ENCODE measurements at regions not wholly inside any gene's neighbourhood (a gene's known extent, or its start where the extent isn't known, plus 50 kb on each side); places are given as distances from the start of the nearest gene placed in this dataset.

- 67% methylated on average over 2 of the region's 2 CpGs for WGBS
- no peak for DNase-seq (ENCODE audit: low spot score)
- H3K4me3 ChIP-seq (ENCODE audit: low read depth in 1 of 3, low read length in 3 of 3): no peak overlapping the region
These were observed 182.5 kb downstream of the NDFIP2 start for GRCh38 chr13:79663435-79663834.

GRCh38 chr13:79662882-79663281, 181.9 kb downstream of the NDFIP2 start:
- Histone ChIP-seq H3K9ac (ENCODE audit: low read depth in 1 of 2, low read length in 2 of 2) (no peak overlapping the region), H3K27me3 (ENCODE audit: control insufficient read depth in 4 of 4, insufficient read depth in 4 of 4, low read length in 3 of 4) (no peaks in the 10 kb centered on the region), H3K36me3 (ENCODE audit: control insufficient read depth in 4 of 4, insufficient read depth in 3 of 4, low read depth in 1 of 4, low read length in 3 of 4) (no peaks in the 10 kb centered on the region), H3K4me1 (ENCODE audit: control insufficient read depth in 4 of 4, insufficient read depth in 4 of 4, low read length in 3 of 4) (no peaks in the 10 kb centered on the region), H3K9me3 (ENCODE audit: control insufficient read depth in 4 of 4, low read length in 3 of 4) (no peaks in the 10 kb centered on the region), H3K4me3 (ENCODE audit: low read depth in 1 of 3, low read length in 3 of 3) (no peak overlapping the region), H3K27ac (ENCODE audit: low read depth in 1 of 2, low read length in 2 of 2) (no peak overlapping the region)
- no peak for TF ChIP-seq YY1 (IDR thresholded peaks at IDR 0.05)
- TF ChIP-seq, protein P1, sequence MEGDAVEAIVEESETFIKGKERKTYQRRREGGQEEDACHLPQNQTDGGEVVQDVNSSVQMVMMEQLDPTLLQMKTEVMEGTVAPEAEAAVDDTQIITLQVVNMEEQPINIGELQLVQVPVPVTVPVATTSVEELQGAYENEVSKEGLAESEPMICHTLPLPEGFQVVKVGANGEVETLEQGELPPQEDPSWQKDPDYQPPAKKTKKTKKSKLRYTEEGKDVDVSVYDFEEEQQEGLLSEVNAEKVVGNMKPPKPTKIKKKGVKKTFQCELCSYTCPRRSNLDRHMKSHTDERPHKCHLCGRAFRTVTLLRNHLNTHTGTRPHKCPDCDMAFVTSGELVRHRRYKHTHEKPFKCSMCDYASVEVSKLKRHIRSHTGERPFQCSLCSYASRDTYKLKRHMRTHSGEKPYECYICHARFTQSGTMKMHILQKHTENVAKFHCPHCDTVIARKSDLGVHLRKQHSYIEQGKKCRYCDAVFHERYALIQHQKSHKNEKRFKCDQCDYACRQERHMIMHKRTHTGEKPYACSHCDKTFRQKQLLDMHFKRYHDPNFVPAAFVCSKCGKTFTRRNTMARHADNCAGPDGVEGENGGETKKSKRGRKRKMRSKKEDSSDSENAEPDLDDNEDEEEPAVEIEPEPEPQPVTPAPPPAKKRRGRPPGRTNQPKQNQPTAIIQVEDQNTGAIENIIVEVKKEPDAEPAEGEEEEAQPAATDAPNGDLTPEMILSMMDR (IDR thresholded peaks at IDR 0.05; ENCODE audit: low read depth, low read length, missing input control): no peak
- TF ChIP-seq REST (IDR thresholded peaks at IDR 0.05): no peak
- no peak for TF ChIP-seq RAD21 (IDR thresholded peaks at IDR 0.05)
- TF ChIP-seq FOXA2 (IDR thresholded peaks at IDR 0.05): no peak
- no peak for TF ChIP-seq EGR1 (IDR thresholded peaks at IDR 0.05; ENCODE audit: low read depth in 2 of 2)
- TF ChIP-seq, protein P2, sequence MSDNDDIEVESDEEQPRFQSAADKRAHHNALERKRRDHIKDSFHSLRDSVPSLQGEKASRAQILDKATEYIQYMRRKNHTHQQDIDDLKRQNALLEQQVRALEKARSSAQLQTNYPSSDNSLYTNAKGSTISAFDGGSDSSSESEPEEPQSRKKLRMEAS (IDR thresholded peaks at IDR 0.05): no peak
- no peak for TF ChIP-seq HNF4G (IDR thresholded peaks at IDR 0.05)
- no peak for TF ChIP-seq FOXA1 (IDR thresholded peaks at IDR 0.05)
- TF ChIP-seq NR2F2 (IDR thresholded peaks at IDR 0.05): no peak
- no peak for TF ChIP-seq GABPA (IDR thresholded peaks at IDR 0.05 in 1 of 2, conservative IDR thresholded peaks at IDR 0.05 in 1 of 2)
- TF ChIP-seq TAF1 (conservative IDR thresholded peaks at IDR 0.05): no peak
- no peak for TF ChIP-seq SP1 (IDR thresholded peaks at IDR 0.05)
- no peak for TF ChIP-seq RXRA (IDR thresholded peaks at IDR 0.05)
- no peak for TF ChIP-seq HNF4A (conservative IDR thresholded peaks at IDR 0.05)
- DNase-seq (ENCODE audit: low spot score): no peak
- 32% methylated on average over 3 of the region's 3 CpGs for WGBS

More at GRCh38 chr13:79663435-79663834, 182.5 kb downstream of the NDFIP2 start:
- no peaks in the 10 kb centered on the region for H3K27me3 ChIP-seq (ENCODE audit: control insufficient read depth in 4 of 4, insufficient read depth in 4 of 4, low read length in 3 of 4)
- no peak for TF ChIP-seq SP1 (IDR thresholded peaks at IDR 0.05)
- TF ChIP-seq JUND (IDR thresholded peaks at IDR 0.05): no peak
- TF ChIP-seq NR2F2 (IDR thresholded peaks at IDR 0.05): no peak
- no peak for TF ChIP-seq YY1 (IDR thresholded peaks at IDR 0.05)
- TF ChIP-seq HNF4G (IDR thresholded peaks at IDR 0.05): no peak
- TF ChIP-seq, protein P1 (IDR thresholded peaks at IDR 0.05; ENCODE audit: low read depth, low read length, missing input control): no peak
- no peak overlapping the region for H3K9ac ChIP-seq (ENCODE audit: low read depth in 1 of 2, low read length in 2 of 2)
- H3K4me1 ChIP-seq (ENCODE audit: control insufficient read depth in 4 of 4, insufficient read depth in 4 of 4, low read length in 3 of 4): no peaks in the 10 kb centered on the region
- H3K9me3 ChIP-seq (ENCODE audit: control insufficient read depth in 4 of 4, low read length in 3 of 4): no peaks in the 10 kb centered on the region
- H3K27ac ChIP-seq (ENCODE audit: low read depth in 1 of 2, low read length in 2 of 2): no peak overlapping the region
- H3K36me3 ChIP-seq (ENCODE audit: control insufficient read depth in 4 of 4, insufficient read depth in 3 of 4, low read depth in 1 of 4, low read length in 3 of 4): no peaks in the 10 kb centered on the region

Measured in liver (tissue), 8 donors.